ENCODE measurements at regions not wholly inside any gene's neighbourhood (a gene's known extent, or its start where the extent isn't known, plus 50 kb on each side); places are given as distances from the start of the nearest gene placed in this dataset.

GRCh38 chr18:73043611-73044010, 175.8 kb upstream of the NETO1 start:
- no peaks in the 10 kb centered on the region for H3K4me1 ChIP-seq (ENCODE audit: insufficient read depth)
- no peak overlapping the region for H3K27ac ChIP-seq
- intact Hi-C loops (cut with DNase I): no loop called here
- H3K9me3 ChIP-seq: no peaks in the 10 kb centered on the region
- H3K36me3 ChIP-seq: no peaks in the 10 kb centered on the region
- no peaks in the 10 kb centered on the region for H3K27me3 ChIP-seq
- TF ChIP-seq POLR2A (IDR thresholded peaks at IDR 0.05) (no peak), EP300 (IDR thresholded peaks at IDR 0.05) (no peak), CTCF (IDR thresholded peaks at IDR 0.05) (no peak)
- no peak overlapping the region for H3K4me3 ChIP-seq
- DNase-seq: no peak

GRCh38 chr18:73043211-73043610, 175.4 kb upstream of the NETO1 start:
- no peak for DNase-seq
- intact Hi-C loops (cut with DNase I): no loop called here
- H3K9me3 ChIP-seq: no peaks in the 10 kb centered on the region
- no peaks in the 10 kb centered on the region for H3K36me3 ChIP-seq
- no peak overlapping the region for H3K27ac ChIP-seq
- H3K27me3 ChIP-seq: no peaks in the 10 kb centered on the region
- H3K4me3 ChIP-seq: no peak overlapping the region
- 16 to 21% (median 17%) methylated on average over 4 of the region's 4 CpGs for WGBS, 3 donors
- TF ChIP-seq EP300 (IDR thresholded peaks at IDR 0.05) (no peak), CTCF (IDR thresholded peaks at IDR 0.05) (no peak), POLR2A (IDR thresholded peaks at IDR 0.05) (no peak)
- no peaks in the 10 kb centered on the region for H3K4me1 ChIP-seq (ENCODE audit: insufficient read depth)

- 77 to 82% (median 78%) methylated on average over 4 of the region's 4 CpGs for WGBS, 3 donors
Observed at GRCh38 chr18:73040247-73040646, 172.5 kb upstream of the NETO1 start.

GRCh38 chr18:73038336-73038735, 170.5 kb upstream of the NETO1 start:
- H3K9me3 ChIP-seq: no peaks in the 10 kb centered on the region
- DNase-seq: no peak
- 81 to 87% (median 83%) methylated on average over 5 of the region's 5 CpGs for WGBS, 3 donors
- TF ChIP-seq CTCF (IDR thresholded peaks at IDR 0.05) (no peak), POLR2A (IDR thresholded peaks at IDR 0.05) (no peak)
- no peaks in the 10 kb centered on the region for H3K27me3 ChIP-seq
- intact Hi-C loops (cut with DNase I): no loop called here
- H3K27ac ChIP-seq: no peak overlapping the region
- H3K4me1 ChIP-seq (ENCODE audit: insufficient read depth): no peaks in the 10 kb centered on the region
- no peaks in the 10 kb centered on the region for H3K36me3 ChIP-seq
- H3K4me3 ChIP-seq: no peak overlapping the region

More at GRCh38 chr18:73040247-73040646, 172.5 kb upstream of the NETO1 start:
- H3K27ac ChIP-seq: no peak overlapping the region
- H3K4me3 ChIP-seq: no peak overlapping the region
- no peaks in the 10 kb centered on the region for H3K36me3 ChIP-seq
- no peaks in the 10 kb centered on the region for H3K4me1 ChIP-seq (ENCODE audit: insufficient read depth)
- TF ChIP-seq POLR2A (IDR thresholded peaks at IDR 0.05) (no peak), EP300 (IDR thresholded peaks at IDR 0.05) (no peak), CTCF (IDR thresholded peaks at IDR 0.05) (no peak)
- H3K27me3 ChIP-seq: no peaks in the 10 kb centered on the region
- H3K9me3 ChIP-seq: no peaks in the 10 kb centered on the region
- DNase-seq: no peak
- intact Hi-C loops (cut with DNase I): no loop called here

- 52 to 63% (median 57%) methylated on average over 4 of the region's 4 CpGs for WGBS, 3 donors
Observed at GRCh38 chr18:73023975-73024374, 156.2 kb upstream of the NETO1 start.

More at GRCh38 chr18:73023975-73024374, 156.2 kb upstream of the NETO1 start:
- no peak for DNase-seq
- Histone ChIP-seq H3K27me3 (no peaks in the 10 kb centered on the region), H3K36me3 (no peaks in the 10 kb centered on the region), H3K9me3 (no peaks in the 10 kb centered on the region), H3K4me3 (no peak overlapping the region), H3K27ac (no peak overlapping the region), H3K4me1 (ENCODE audit: insufficient read depth) (no peaks in the 10 kb centered on the region)
- intact Hi-C loops (cut with DNase I): no loop called here
- TF ChIP-seq POLR2A (IDR thresholded peaks at IDR 0.05) (no peak), EP300 (IDR thresholded peaks at IDR 0.05) (no peak), CTCF (IDR thresholded peaks at IDR 0.05) (no peak)
